Neutrophil (primary cell): ENCODE measurements at regions not wholly inside any gene's neighbourhood (a gene's known extent, or its start where the extent isn't known, plus 50 kb on each side); places are given as distances from the start of the nearest gene placed in this dataset.

ENCODE experiments used
- H3K27ac ChIP-seq: fragments of 200-600 bp; sonication (generic); 2 replicates; pipeline ENCODE4 v1.5.1; 2016; ENCODE audit warnings: mild to moderate bottlenecking, moderate library complexity
- H3K27me3 ChIP-seq: fragments of 200-600 bp; sonication (generic); 2 replicates; pipeline ENCODE4 v1.6.0; 2016; ENCODE audit warnings: mild to moderate bottlenecking
- H3K36me3 ChIP-seq: fragments of 200-600 bp; sonication (generic); 2 replicates; pipeline ENCODE4 v1.5.1; 2017
- H3K4me1 ChIP-seq, 2 experiments: fragments of 200-600 bp in 1 of 2; sonication (generic) in 1 of 2; 1 replicate in 1 of 2; 2 replicates in 1 of 2; pipeline versions ENCODE4 v1.5.1 to v1.6.1; 2013 to 2016; ENCODE audit warnings: low read depth in 1 of 2, low read length in 1 of 2, mild to moderate bottlenecking in 1 of 2, moderate library complexity in 1 of 2; ENCODE audit not compliant: control insufficient read depth in 1 of 2, insufficient read depth in 1 of 2
- H3K4me3 ChIP-seq, 2 experiments: fragments of 200-600 bp in 1 of 2; sonication (generic) in 1 of 2; 1 replicate in 1 of 2; 2 replicates in 1 of 2; pipeline ENCODE4 v1.5.1; 2013 to 2016; ENCODE audit warnings: low read depth in 1 of 2, low read length in 1 of 2, mild to moderate bottlenecking in 1 of 2, moderate library complexity in 1 of 2
- H3K9me3 ChIP-seq: fragments of 200-600 bp; sonication (generic); 2 replicates; pipeline ENCODE4 v1.5.1; 2016
- TF ChIP-seq, protein P1 (sequence below): fragments of 200-600 bp; sonication (generic); IDR thresholded peaks from 2 replicates; pipeline ENCODE4 v1.5.1; 2016; ENCODE audit warnings: antibody characterized with exemption

DNA sequence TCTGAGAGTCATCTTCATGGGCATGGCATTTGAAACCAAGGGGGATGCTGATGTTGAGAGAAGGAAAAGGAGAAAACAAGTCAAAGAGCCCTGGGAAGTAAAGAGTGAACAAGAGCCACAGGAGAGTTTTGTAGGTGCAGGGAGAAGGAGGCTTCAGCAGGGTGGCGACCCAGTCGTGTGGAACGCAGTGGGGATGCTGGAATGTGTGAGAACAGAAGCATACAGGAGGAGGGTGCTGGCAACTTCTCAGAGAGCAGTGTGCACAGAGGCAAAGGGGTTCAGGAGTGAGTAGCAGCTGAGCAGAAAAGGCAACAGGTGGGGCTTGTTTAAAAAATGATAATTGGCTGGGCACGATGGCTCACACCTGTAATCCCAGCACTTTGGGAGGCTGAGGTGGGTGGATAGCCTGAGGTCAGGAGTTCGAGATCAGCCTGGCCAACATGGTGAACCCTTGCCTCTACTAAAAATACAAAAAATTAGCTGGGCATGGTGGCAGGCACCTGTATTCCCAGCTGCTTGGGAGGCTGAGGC, 75.8 kb upstream of the PLET1 start:
- Histone ChIP-seq H3K27me3 (no peaks in the 10 kb centered on the region), H3K27ac (no peak overlapping the region), H3K4me1 (peaks cover 16 to 24% of the 10 kb centered on the region in 2 experiments), H3K4me3 (no peak overlapping the region), H3K9me3 (no peaks in the 10 kb centered on the region), H3K36me3 (no peaks in the 10 kb centered on the region)
- TF ChIP-seq, protein P1, sequence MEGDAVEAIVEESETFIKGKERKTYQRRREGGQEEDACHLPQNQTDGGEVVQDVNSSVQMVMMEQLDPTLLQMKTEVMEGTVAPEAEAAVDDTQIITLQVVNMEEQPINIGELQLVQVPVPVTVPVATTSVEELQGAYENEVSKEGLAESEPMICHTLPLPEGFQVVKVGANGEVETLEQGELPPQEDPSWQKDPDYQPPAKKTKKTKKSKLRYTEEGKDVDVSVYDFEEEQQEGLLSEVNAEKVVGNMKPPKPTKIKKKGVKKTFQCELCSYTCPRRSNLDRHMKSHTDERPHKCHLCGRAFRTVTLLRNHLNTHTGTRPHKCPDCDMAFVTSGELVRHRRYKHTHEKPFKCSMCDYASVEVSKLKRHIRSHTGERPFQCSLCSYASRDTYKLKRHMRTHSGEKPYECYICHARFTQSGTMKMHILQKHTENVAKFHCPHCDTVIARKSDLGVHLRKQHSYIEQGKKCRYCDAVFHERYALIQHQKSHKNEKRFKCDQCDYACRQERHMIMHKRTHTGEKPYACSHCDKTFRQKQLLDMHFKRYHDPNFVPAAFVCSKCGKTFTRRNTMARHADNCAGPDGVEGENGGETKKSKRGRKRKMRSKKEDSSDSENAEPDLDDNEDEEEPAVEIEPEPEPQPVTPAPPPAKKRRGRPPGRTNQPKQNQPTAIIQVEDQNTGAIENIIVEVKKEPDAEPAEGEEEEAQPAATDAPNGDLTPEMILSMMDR = no peak

DNA sequence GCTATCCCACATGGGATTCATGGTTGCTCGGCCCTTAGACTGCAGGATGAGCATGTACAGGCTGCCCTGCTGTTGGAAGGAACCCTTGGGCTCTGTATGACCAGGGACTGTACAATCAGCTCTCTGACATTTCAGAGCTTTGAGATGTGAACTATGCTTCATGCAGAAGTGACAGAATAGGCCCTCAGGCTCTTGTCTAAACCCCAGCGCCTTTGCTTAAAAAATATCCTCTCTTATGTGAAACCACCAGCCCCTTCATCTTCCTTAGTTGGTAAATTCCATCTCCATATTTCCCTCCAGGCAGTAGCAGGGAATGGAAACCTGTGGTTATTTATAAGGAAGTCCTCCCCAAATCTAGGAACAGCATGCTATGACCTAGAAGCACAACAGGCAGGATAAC, 78.9 kb upstream of the PLET1 start:
- Histone ChIP-seq H3K9me3 (no peaks in the 10 kb centered on the region), H3K27me3 (no peaks in the 10 kb centered on the region), H3K27ac (no peak overlapping the region), H3K36me3 (no peaks in the 10 kb centered on the region), H3K4me1 (peaks cover 6 to 11% of the 10 kb centered on the region in 2 experiments), H3K4me3 (no peak overlapping the region)
- TF ChIP-seq, protein P1 = no peak

GRCh38 chr11:112343368-112344039, 82.8 kb upstream of the PLET1 start:
- no peaks in the 10 kb centered on the region for H3K36me3 ChIP-seq
- no peaks in the 10 kb centered on the region for H3K27me3 ChIP-seq
- no peaks in the 10 kb centered on the region for H3K9me3 ChIP-seq
- H3K4me1 ChIP-seq = no peaks in the 10 kb centered on the region
- H3K27ac ChIP-seq = no peak overlapping the region
- no peak overlapping the region for H3K4me3 ChIP-seq
- TF ChIP-seq, protein P1 = no peak

DNA sequence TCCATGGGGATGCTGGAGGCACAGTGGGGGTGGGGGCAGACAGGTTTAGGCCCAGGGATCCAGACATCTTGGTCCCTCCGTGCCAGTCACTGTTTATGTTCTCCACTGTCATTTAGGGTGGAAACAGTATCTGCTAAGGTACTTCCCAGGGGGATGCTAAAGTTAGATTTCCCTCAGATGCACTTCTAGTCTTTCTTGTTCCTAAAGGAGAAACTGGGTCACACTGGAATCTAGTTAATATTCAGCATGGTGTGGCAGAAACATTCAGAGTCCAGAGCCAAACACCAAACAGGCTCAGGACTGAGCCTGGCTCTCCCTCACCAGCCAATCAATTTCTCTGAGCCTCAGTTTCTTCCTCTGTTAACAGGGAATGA, 83.4 kb upstream of the PLET1 start:
- H3K27ac ChIP-seq = no peak overlapping the region
- H3K4me1 ChIP-seq = no peaks in the 10 kb centered on the region
- TF ChIP-seq, protein P1 = no peak
- no peaks in the 10 kb centered on the region for H3K9me3 ChIP-seq
- no peak overlapping the region for H3K4me3 ChIP-seq
- H3K36me3 ChIP-seq = no peaks in the 10 kb centered on the region
- H3K27me3 ChIP-seq = no peaks in the 10 kb centered on the region

GRCh38 chr11:112345166-112345565, 84.5 kb upstream of the PLET1 start:
- TF ChIP-seq, protein P1 = no peak
- H3K9me3 ChIP-seq = no peaks in the 10 kb centered on the region
- no peaks in the 10 kb centered on the region for H3K27me3 ChIP-seq
- no peak overlapping the region for H3K27ac ChIP-seq
- no peaks in the 10 kb centered on the region for H3K36me3 ChIP-seq
- H3K4me1 ChIP-seq = no peaks in the 10 kb centered on the region
- no peak overlapping the region for H3K4me3 ChIP-seq
